ENCODE measurements at regions not wholly inside any gene's neighbourhood (a gene's known extent, or its start where the extent isn't known, plus 50 kb on each side); places are given as distances from the start of the nearest gene placed in this dataset.

GRCh38 chr20:16671753-16672152, 58.1 kb upstream of the SNRPB2 start:
- no peaks in the 10 kb centered on the region for H3K27me3 ChIP-seq (ENCODE audit: low read depth)
- intact Hi-C loops (cut with micrococcal nuclease), result no loop called here
- no peak overlapping the region for H3K27ac ChIP-seq (replicated peaks)

GRCh38 chr20:16666272-16666671, 63.6 kb upstream of the SNRPB2 start:
- no peaks in the 10 kb centered on the region for H3K27me3 ChIP-seq (ENCODE audit: low read depth)
- H3K27ac ChIP-seq (replicated peaks), result no peak overlapping the region
- H3K4me1 ChIP-seq, result no peaks in the 10 kb centered on the region
- H3K9me3 ChIP-seq (replicated peaks), result no peaks in the 10 kb centered on the region
- no peaks in the 10 kb centered on the region for H3K36me3 ChIP-seq
- TF ChIP-seq, protein P1, sequence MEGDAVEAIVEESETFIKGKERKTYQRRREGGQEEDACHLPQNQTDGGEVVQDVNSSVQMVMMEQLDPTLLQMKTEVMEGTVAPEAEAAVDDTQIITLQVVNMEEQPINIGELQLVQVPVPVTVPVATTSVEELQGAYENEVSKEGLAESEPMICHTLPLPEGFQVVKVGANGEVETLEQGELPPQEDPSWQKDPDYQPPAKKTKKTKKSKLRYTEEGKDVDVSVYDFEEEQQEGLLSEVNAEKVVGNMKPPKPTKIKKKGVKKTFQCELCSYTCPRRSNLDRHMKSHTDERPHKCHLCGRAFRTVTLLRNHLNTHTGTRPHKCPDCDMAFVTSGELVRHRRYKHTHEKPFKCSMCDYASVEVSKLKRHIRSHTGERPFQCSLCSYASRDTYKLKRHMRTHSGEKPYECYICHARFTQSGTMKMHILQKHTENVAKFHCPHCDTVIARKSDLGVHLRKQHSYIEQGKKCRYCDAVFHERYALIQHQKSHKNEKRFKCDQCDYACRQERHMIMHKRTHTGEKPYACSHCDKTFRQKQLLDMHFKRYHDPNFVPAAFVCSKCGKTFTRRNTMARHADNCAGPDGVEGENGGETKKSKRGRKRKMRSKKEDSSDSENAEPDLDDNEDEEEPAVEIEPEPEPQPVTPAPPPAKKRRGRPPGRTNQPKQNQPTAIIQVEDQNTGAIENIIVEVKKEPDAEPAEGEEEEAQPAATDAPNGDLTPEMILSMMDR (IDR thresholded peaks at IDR 0.05; ENCODE audit: borderline replicate concordance), result no peak
- DNase-seq, result no peak
- intact Hi-C loops (cut with micrococcal nuclease), result no loop called here
- H3K4me3 ChIP-seq, result no peak overlapping the region

More at GRCh38 chr20:16671753-16672152, 58.1 kb upstream of the SNRPB2 start:
- peaks cover 31% of the 10 kb centered on the region for H3K9me3 ChIP-seq (replicated peaks)
- DNase-seq, result no peak
- no peaks in the 10 kb centered on the region for H3K36me3 ChIP-seq
- TF ChIP-seq, protein P1 (IDR thresholded peaks at IDR 0.05; ENCODE audit: borderline replicate concordance), result no peak
- H3K4me3 ChIP-seq, result no peak overlapping the region
- H3K4me1 ChIP-seq, result no peaks in the 10 kb centered on the region

- Histone ChIP-seq H3K9me3 (replicated peaks) (no peaks in the 10 kb centered on the region), H3K4me1 (no peaks in the 10 kb centered on the region), H3K27ac (replicated peaks) (no peak overlapping the region), H3K27me3 (ENCODE audit: low read depth) (peaks cover 15% of the 10 kb centered on the region), H3K4me3 (no peak overlapping the region), H3K36me3 (no peaks in the 10 kb centered on the region)
- DNase-seq, result no peak
- intact Hi-C loops (cut with micrococcal nuclease), result no loop called here
- TF ChIP-seq, protein P1 (IDR thresholded peaks at IDR 0.05; ENCODE audit: borderline replicate concordance), result no peak
Measured at GRCh38 chr20:16664020-16664419, 65.8 kb upstream of the SNRPB2 start.

DNA sequence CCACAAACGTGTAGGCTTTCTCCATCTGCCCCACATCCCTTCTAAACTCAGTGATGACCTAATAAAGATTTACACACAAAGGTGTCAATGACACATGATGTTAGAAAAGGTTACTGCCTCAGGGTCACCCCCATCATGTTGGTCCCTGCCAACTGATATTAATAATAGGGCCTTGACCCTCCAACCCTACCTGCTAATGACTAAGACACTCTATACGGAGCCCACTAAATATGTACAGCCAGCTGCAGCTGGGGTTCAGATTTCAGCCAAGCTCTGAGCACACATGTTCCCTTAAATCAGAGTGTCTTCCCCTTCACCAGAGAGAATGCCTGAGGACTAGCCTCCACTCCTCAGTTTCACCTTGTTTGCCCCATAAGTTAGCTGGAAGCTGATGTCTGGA, 67.4 kb upstream of the SNRPB2 start:
- H3K4me1 ChIP-seq, result no peaks in the 10 kb centered on the region
- peaks cover 6% of the 10 kb centered on the region for H3K9me3 ChIP-seq (replicated peaks)
- H3K27me3 ChIP-seq (ENCODE audit: low read depth), result peaks cover 15% of the 10 kb centered on the region
- no peak for DNase-seq
- intact Hi-C loops (cut with micrococcal nuclease), result no loop called here
- TF ChIP-seq, protein P1 (IDR thresholded peaks at IDR 0.05; ENCODE audit: borderline replicate concordance), result no peak
- H3K36me3 ChIP-seq, result no peaks in the 10 kb centered on the region
- no peak overlapping the region for H3K27ac ChIP-seq (replicated peaks)
- no peak overlapping the region for H3K4me3 ChIP-seq

- Histone ChIP-seq H3K4me3 (no peak overlapping the region), H3K9me3 (replicated peaks) (peaks cover 7% of the 10 kb centered on the region), H3K4me1 (no peaks in the 10 kb centered on the region), H3K36me3 (no peaks in the 10 kb centered on the region), H3K27me3 (ENCODE audit: low read depth) (peaks cover 15% of the 10 kb centered on the region), H3K27ac (replicated peaks) (no peak overlapping the region)
- intact Hi-C loops (cut with micrococcal nuclease), result no loop called here
- DNase-seq, result no peak
- TF ChIP-seq, protein P1 (IDR thresholded peaks at IDR 0.05; ENCODE audit: borderline replicate concordance), result no peak
Measured at GRCh38 chr20:16661756-16662155, 68.1 kb upstream of the SNRPB2 start.
